M059J (cell line): ENCODE measurements at regions not wholly inside any gene's neighbourhood (a gene's known extent, or its start where the extent isn't known, plus 50 kb on each side); places are given as distances from the start of the nearest gene placed in this dataset.
A peak's percentile ranks its signal among the peaks of the same experiment; 100 is the strongest.

Source experiments
- DNase-seq: peaks from one replicate; pipeline ENCODE4 v3.0.0-alpha.2; 2012; ENCODE audit warnings: low read depth

GRCh38 chr2:65688141-65688886 is 255.9 kb upstream of the SPRED2 start:
- no peak for DNase-seq

GRCh38 chr2:65687614-65688013 is 255.2 kb upstream of the SPRED2 start:
- no peak for DNase-seq

- no peak for DNase-seq
These were observed 254.6 kb upstream of the SPRED2 start for GRCh38 chr2:65686928-65687521.

DNA sequence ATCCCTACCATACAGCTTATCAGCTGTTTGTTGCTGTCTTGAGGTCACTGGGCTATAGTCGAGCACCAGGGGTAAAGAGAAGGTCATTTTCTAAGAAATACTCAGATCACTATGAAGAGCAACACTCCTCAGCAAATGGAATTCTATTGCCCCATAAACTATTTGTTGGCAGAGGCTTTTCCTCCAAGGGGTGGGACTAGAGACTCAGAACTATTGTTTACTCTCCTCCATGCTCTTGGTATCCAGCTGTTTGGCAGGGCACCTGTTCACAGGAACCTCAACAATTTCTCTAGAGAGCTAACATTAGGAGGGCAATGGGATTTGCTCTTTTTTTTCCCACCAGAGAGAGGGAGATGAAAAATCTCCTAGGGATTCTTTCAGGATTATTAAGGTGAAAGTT is 249.1 kb upstream of the SPRED2 start:
- no peak for DNase-seq

DNA sequence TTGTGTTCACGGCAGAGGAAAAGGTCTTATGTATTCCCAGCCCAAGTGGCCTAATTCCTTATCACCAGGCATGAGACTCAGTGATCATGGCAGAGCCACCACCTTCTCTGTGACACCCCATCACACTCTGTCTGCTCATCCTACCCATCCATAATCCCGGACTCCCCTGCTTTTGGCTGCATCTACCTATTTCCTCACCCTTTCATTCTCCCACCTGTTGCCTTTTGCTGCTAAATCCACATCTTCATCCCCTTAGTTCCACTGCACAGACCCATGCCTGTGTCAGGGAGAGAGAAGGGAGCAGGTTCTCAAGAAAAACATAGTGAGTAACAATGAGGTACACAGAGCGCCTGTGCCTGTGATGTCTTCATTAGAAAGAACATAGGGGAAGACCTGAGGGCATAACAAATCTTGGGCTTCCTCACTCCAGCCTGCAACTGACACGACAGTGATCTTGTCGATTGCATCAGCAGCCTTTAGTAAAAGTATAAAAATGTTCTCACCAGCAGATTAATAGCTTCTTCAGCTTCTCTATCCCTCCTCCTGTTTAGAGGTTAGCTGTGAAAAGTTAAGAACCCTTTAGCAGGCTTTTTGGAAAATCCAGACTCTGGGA is 246.5 kb upstream of the SPRED2 start:
- DNase-seq = peak; percentile 24

DNA sequence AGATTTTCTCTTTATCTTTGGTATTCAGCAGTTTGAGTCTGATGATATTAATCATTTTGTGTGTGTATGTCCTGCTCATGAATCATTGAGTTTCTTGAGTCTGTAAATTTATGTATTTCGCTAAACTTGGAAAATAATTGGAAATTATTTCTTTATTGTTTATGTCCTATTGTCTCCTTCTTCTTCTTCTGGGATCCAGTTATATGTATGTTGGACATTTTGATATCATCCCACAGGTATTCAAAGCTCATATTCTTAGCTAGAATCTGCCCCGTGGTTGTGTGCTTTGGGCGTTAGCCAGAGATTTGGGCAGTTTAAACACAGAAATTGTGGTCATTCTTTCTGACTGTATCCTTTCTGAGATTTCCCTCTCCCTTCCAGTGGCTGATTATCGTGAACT is 243.0 kb upstream of the SPRED2 start:
- DNase-seq = peak; percentile 14

DNA sequence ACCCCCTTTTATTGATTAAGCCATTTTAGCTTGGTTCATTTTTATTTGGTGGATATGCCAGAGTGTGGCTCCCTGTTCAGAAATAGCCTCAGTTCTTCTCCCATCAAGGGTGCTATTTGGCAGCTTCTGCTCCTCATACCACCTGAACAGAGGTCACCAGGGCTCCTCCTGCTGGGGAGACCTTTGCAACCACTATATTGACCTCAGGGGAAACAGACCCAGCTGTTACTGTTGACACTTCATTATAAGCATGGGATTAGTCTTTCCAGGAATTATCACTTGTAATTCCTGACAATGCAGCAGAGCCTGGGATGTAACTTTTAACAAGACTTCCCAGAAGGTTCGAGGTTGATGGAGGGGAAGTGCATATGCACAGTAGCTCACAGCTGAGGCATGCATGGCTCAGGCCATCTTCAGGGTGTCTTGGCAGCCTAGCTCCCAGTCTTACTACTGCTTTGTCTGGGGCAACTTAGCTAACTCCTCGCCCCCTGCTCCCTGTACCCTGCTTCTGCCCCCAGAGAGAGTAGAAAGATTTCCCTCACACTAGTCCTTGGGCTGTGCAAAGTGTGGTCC is 239.4 kb upstream of the SPRED2 start:
- no peak for DNase-seq

DNA sequence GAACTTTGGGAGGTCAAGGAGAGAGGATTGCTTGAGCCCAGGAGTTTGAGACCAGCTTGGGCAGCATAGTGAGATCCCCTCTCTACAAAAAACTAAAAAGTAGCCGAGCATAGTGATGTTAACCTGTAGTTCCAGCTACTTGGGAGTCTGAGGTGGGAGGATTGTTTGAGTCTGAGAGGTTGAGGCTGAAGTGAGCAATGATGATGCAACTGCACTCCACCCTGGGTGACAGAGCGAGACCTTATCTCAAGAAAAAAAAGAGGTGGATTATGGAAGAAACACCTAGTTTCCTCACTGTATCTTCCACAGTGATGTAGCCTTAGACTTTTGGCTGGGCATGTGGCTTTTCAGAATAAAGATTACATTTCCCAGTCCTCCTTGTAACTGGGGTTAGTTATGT is 237.2 kb upstream of the SPRED2 start:
- DNase-seq = no peak

GRCh38 chr2:65668744-65669143 is 236.3 kb upstream of the SPRED2 start:
- DNase-seq = no peak

DNA sequence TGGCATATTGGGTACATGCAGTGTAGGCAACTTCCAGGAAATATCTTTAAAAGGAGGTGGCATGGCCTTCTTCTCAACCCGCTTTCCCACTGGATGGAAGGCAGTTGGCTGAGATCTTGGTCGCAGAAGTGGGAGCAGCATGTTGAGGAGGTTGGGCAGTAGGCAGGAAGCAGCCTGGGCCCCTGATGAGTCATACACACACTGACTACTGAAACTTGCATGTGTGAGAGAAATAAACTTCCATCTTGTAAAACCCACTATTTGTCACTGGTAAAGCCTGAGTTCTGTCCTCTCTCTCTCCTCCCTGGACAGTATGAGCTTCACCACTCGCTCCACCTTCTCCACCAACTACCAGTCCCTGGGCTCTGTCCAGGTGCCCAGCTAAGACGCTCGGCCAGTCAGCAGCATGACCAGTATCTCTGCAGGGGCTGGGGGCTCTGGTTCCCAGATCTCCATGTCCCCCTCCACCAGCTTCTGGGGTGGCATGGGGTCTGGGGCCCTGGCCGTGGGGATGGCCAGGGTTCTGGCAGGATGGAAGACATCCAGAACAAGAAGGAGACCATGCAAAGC is 233.8 kb upstream of the SPRED2 start:
- peak; percentile 84 for DNase-seq

GRCh38 chr2:65664931-65665330 is 232.5 kb upstream of the SPRED2 start:
- no peak for DNase-seq

- DNase-seq = peak; percentile 38
These were observed 231.5 kb upstream of the SPRED2 start for GRCh38 chr2:65663831-65664407.

- peak; percentile 95 for DNase-seq
These were observed 230.4 kb upstream of the SPRED2 start for GRCh38 chr2:65662654-65663432.

DNA sequence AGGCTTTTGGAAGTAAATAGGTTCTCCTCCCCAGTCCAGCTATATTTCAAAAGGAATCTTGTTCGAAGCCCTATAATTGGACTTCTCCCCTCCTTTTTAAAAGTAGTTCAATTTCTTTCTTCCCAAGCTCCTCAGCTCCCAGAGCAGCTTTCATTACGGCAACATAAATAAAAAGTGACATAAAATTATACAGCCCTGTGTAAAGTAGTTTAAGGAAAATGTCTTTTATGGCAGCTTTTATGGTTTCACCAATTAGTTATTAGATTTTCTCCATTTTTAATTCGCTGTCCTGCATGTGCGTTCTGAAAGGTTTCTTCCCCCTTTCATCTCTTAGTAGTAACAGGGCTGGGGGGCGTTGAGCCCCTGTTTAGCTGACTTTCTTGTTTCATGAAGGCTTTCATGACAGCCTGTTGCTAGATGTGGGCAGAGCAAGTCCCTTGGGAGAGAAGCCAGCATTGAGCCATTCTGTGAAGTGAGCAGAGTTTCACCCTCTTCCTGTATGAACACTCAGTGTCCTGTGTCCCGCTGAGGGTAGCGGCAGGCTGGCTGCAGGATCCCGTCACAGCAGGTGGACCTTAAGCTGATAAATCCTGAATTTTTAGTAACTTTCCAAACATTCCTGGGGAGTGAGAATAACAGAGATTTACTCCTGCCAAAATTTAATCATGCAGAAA is 229.7 kb upstream of the SPRED2 start:
- peak; percentile 52 for DNase-seq

DNA sequence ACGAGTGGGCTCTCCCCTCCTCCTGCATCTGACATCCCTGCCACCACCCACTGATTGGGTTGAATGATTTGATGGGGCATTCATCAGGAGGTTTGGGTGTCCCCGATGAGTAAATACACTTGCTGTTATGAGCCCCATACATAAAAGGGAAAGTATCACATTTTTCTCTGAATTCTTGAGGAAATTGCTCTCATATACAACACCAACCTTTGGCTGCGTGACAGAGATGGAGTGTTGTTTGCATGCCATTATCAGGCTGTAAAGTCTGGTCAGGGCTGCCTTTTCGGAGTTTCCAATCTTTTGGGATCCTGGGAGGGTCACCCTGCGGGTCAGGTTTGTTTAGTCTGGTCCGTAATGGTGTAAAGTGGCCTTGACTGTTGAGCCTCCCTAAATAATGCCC is 227.9 kb upstream of the SPRED2 start:
- DNase-seq = peak; percentile 30

GRCh38 chr2:65658881-65659280 is 226.5 kb upstream of the SPRED2 start:
- peak; percentile 78 for DNase-seq

DNA sequence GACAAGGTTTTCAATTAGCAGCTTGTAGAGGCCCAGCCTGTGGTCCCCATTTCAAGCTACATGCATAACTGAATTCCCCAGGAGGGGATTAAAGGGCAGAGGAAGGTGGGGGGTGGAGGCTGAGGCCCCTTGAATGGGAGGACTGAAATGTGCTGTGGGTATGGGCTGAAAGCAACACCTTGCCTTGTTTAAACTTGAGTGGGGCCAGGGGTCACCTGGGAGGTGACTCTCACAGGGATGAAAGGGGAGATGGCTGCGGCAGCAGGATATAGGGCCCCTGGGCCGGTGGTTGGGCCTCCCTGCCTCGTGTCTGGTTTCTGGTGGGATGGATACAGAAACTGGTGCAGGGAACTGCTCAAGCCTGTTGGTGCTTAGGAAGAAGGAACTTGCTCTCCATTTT is 225.9 kb upstream of the SPRED2 start:
- no peak for DNase-seq

DNA sequence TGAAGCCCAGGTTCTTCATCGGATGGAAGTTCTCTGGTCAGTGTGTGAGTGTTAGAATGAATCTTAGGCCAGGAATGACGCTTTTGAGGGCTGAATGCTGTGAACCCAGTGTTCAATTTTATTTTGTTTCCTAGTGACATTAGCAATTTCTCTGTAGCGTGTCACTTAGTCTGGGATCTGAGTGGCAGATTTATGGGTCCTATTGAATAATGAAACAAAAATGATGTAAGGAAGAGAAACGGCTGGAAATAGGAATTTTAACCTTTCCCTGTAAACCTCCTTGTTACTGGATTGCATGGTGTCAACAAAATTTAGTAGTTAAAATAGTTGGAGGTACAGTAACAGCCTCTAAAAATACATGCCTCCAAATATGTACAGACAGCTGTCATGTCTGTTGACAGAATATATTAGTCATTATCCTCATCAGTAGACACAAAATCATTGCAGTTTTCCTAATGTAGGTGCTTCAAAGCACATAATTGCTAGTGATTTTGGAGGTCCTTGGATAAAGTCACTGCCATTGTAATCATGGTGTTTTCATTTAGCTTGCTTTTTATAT is 223.8 kb upstream of the SPRED2 start:
- no peak for DNase-seq

GRCh38 chr2:65655000-65655399 is 222.6 kb upstream of the SPRED2 start:
- DNase-seq = no peak

- DNase-seq = no peak
These were observed 222.1 kb upstream of the SPRED2 start for GRCh38 chr2:65654496-65654895.

DNA sequence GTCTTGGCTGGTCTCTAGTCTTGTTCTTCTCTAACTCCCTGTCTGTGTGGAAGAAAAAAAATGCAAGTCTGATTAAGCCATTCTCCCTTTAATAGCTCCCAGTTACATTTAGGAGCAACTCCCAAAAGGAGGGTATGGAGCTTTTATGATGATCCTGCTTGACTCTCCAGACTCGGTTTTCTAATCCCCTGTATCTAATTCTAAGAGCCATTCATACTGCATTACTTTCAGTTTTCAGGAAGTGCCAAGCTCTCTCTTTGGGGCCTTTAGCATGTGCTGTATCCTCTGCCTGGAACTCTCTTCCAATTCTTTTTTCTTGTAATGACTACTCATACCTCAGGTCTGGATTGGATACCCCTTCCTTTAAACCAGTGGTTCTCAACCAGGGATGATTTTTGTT is 219.7 kb upstream of the SPRED2 start:
- DNase-seq = no peak
